HUES6 (cell line): ENCODE measurements at regions not wholly inside any gene's neighbourhood (a gene's known extent, or its start where the extent isn't known, plus 50 kb on each side); places are given as distances from the start of the nearest gene placed in this dataset.
"Not testable (repeated sequence)": the region's sequence is repeated elsewhere in the genome, so short reads cannot be mapped to it uniquely, and the experiment has no call there.

Source experiments
- H3K27ac ChIP-seq: 2 replicates; pipeline ENCODE4 v1.7.0; 2013; ENCODE audit warnings: low read depth, mild to moderate bottlenecking, low read length, inconsistent platforms
- H3K27me3 ChIP-seq: 2 replicates; pipeline ENCODE4 v1.6.1; 2013; ENCODE audit warnings: low read length; ENCODE audit not compliant: control insufficient read depth, insufficient read depth
- H3K36me3 ChIP-seq: 2 replicates; pipeline ENCODE4 v1.6.1; 2013; ENCODE audit warnings: low read length; ENCODE audit not compliant: control insufficient read depth, insufficient read depth
- H3K4me1 ChIP-seq: 2 replicates; pipeline ENCODE4 v1.6.1; 2013; ENCODE audit warnings: low read length; ENCODE audit not compliant: control insufficient read depth, insufficient read depth
- H3K4me3 ChIP-seq: 2 replicates; pipeline ENCODE4 v1.5.1; 2013; ENCODE audit warnings: low read depth, low read length
- H3K9ac ChIP-seq: one replicate; pipeline ENCODE4 v1.6.1; 2013; ENCODE audit warnings: mild to moderate bottlenecking, low read length
- H3K9me3 ChIP-seq: 2 replicates; pipeline ENCODE4 v1.6.1; 2013; ENCODE audit warnings: low read depth, low read length; ENCODE audit not compliant: control insufficient read depth, insufficient read depth

DNA sequence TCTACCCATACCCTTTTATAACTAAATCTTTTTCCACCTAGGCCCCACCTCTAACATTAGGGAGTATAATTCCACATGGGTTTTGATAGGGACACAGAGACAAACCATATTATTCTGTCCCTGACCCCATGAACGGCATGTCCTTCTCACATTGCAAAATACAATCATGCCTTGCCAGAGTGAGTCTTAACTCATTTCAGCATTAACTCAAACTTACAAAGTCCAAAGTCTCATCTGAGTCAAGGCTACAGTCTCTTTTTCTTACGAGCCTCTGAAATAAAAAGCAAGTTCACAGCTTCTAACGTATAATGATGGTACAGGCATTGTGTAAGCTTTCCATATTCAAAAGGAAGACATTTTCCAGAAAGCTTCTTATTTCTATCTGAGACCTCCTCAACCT lies 86.1 kb upstream of the TEKT4 start:
- H3K9ac ChIP-seq, H3K36me3 ChIP-seq, H3K27me3 ChIP-seq, H3K4me1 ChIP-seq, H3K4me3 ChIP-seq, H3K27ac ChIP-seq: not testable (repeated sequence)
- H3K9me3 ChIP-seq, result peaks cover 26% of the 10 kb centered on the region; the same call in 1 of the 2 replicates

DNA sequence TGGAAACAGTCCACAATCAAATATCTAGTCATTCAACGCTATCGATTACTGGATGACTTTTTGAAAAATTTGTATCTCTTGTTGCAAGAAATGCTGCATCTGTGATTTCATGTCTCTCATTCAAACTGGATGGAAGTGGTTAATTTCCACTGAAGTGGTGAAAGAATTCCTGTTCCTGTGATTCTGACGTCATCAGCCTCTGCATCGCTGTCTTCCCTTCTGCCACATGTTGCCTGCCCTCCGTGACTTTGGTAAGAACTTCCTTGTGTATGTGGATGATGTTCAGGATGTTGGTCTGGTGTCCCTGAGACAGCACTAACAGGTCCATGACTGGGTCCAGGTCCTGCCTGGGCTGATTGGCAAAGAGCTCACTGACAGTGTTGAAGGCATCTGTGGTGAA lies 84.8 kb upstream of the TEKT4 start:
- H3K4me3 ChIP-seq, H3K9ac ChIP-seq, H3K4me1 ChIP-seq, H3K27me3 ChIP-seq, H3K36me3 ChIP-seq, H3K27ac ChIP-seq: not testable (repeated sequence)
- H3K9me3 ChIP-seq, result peaks cover 23% of the 10 kb centered on the region; the same call in 1 of the 2 replicates

DNA sequence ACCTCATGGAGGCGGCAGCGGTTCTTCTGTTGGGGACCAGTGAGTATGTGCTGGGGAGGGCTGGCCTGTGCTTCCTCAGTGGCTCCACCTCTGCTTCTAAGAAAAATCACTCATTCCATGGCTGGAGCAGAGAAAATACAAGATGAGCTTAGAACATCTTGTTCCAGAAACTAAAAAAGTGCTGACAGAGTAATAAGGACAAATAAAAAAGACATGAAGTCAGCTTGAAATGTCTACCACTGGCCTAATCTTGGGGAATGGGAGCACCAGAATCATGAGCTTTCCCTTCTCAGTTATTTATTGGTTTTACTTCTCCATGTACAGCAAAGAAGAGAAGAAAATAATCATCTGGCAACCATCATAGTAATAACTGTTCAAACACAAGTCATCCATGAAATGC lies 81.1 kb upstream of the TEKT4 start:
- not testable (repeated sequence) for H3K27me3 ChIP-seq, H3K27ac ChIP-seq, H3K4me3 ChIP-seq, H3K36me3 ChIP-seq, H3K9ac ChIP-seq, H3K4me1 ChIP-seq
- peaks cover 26% of the 10 kb centered on the region for H3K9me3 ChIP-seq

DNA sequence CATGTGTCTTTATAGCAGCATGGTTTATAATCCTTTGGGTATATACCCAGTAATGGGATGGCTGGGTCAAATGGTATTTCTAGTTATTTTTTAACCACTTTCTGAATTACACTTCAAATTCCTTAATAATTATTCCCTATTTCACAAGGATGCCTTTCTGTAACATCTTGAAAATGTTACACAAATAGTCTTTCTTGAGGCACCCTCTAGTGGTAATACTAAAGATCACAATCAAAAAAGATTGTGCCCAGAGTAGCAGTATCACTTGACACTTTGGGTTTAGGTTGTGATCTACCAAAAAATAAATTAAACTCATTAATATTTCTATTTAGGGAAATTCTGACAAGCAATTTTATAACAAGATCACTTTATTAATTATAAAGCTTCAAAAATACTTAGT lies 74.0 kb upstream of the TEKT4 start:
- not testable (repeated sequence) for H3K9me3 ChIP-seq, H3K9ac ChIP-seq, H3K36me3 ChIP-seq, H3K4me1 ChIP-seq, H3K4me3 ChIP-seq, H3K27ac ChIP-seq, H3K27me3 ChIP-seq
